H9 (cell line): ENCODE measurements at regions not wholly inside any gene's neighbourhood (a gene's known extent, or its start where the extent isn't known, plus 50 kb on each side); places are given as distances from the start of the nearest gene placed in this dataset.

Experiments used
- DNase-seq: peaks from one replicate; pipeline ENCODE4 v3.0.0-alpha.2; 2017
- H2AFZ ChIP-seq: one replicate; pipeline ENCODE4 v1.6.1; 2013; ENCODE audit warnings: mild to moderate bottlenecking, low read length, control low read depth, moderate library complexity
- H2AK5ac ChIP-seq: 2 replicates; pipeline ENCODE4 v1.6.1; 2013; ENCODE audit warnings: low read length, control low read depth, mixed read lengths; ENCODE audit not compliant: insufficient read length
- H2BK120ac ChIP-seq: one replicate; pipeline ENCODE4 v1.6.1; 2013; ENCODE audit warnings: low read depth, mild to moderate bottlenecking, low read length, control low read depth, inconsistent platforms; ENCODE audit not compliant: poor library complexity, severe bottlenecking
- H2BK12ac ChIP-seq: 2 replicates; pipeline ENCODE4 v1.6.1; 2013; ENCODE audit warnings: low read length, control low read depth, mixed read lengths, low read depth; ENCODE audit not compliant: insufficient read length
- H2BK15ac ChIP-seq: 2 replicates; pipeline ENCODE4 v1.6.1; 2013; ENCODE audit warnings: low read depth, low read length, control low read depth
- H2BK20ac ChIP-seq: one replicate; pipeline ENCODE4 v1.6.1; 2013; ENCODE audit warnings: low read depth, mild to moderate bottlenecking, low read length, control low read depth, inconsistent platforms; ENCODE audit not compliant: poor library complexity, severe bottlenecking
- H2BK5ac ChIP-seq: 2 replicates; pipeline ENCODE4 v1.6.1; 2013; ENCODE audit warnings: low read length, control low read depth, mixed read lengths; ENCODE audit not compliant: insufficient read length
- H3K14ac ChIP-seq: 2 replicates; pipeline ENCODE4 v1.6.1; 2013; ENCODE audit warnings: low read length, control low read depth; ENCODE audit not compliant: insufficient read depth
- H3K18ac ChIP-seq: 2 replicates; pipeline ENCODE4 v1.6.1; 2013; ENCODE audit warnings: low read depth, mild to moderate bottlenecking, mixed read lengths, low read length, control low read depth; ENCODE audit not compliant: insufficient read length
- H3K23ac ChIP-seq: 2 replicates; pipeline ENCODE4 v1.6.1; 2013; ENCODE audit warnings: low read length, control low read depth, mixed read lengths, low read depth; ENCODE audit not compliant: insufficient read length
- H3K23me2 ChIP-seq: 2 replicates; pipeline ENCODE4 v1.6.1; 2013; ENCODE audit warnings: low read depth, mild to moderate bottlenecking, mixed read lengths, low read length, control low read depth; ENCODE audit not compliant: insufficient read length, poor library complexity, severe bottlenecking
- H3K27ac ChIP-seq: 2 replicates; pipeline ENCODE4 v1.5.1; 2013; ENCODE audit warnings: low read length, control low read depth, mixed read lengths, low read depth; ENCODE audit not compliant: insufficient read length
- H3K27me3 ChIP-seq: 2 replicates; pipeline ENCODE4 v1.6.1; 2013; ENCODE audit warnings: low read length, control low read depth, inconsistent platforms; ENCODE audit not compliant: insufficient read depth
- H3K4ac ChIP-seq: 2 replicates; pipeline ENCODE4 v1.6.1; 2013; ENCODE audit warnings: low read depth, mild to moderate bottlenecking, control low read depth, inconsistent platforms, low read length, moderate library complexity
- H3K4me1 ChIP-seq: 2 replicates; pipeline ENCODE4 v1.6.1; 2013; ENCODE audit warnings: low read length, control low read depth, inconsistent platforms; ENCODE audit not compliant: insufficient read depth
- H3K4me2 ChIP-seq: 2 replicates; pipeline ENCODE4 v1.6.1; 2013; ENCODE audit warnings: low read length, control low read depth, mixed read lengths; ENCODE audit not compliant: insufficient read length, insufficient read depth
- H3K56ac ChIP-seq: 2 replicates; pipeline ENCODE4 v1.6.1; 2013; ENCODE audit warnings: low read depth, mild to moderate bottlenecking, mixed read lengths, low read length, control low read depth; ENCODE audit not compliant: insufficient read length
- H3K79me1 ChIP-seq: 2 replicates; pipeline ENCODE4 v1.6.1; 2013; ENCODE audit warnings: low read depth, mild to moderate bottlenecking, moderate library complexity, low read length, control low read depth, inconsistent platforms; ENCODE audit not compliant: insufficient read depth, poor library complexity, severe bottlenecking
- H3K79me2 ChIP-seq: 2 replicates; pipeline ENCODE4 v1.6.1; 2013; ENCODE audit warnings: low read length, control low read depth, inconsistent platforms; ENCODE audit not compliant: insufficient read depth
- H3K9ac ChIP-seq: 2 replicates; pipeline ENCODE4 v1.6.1; 2013; ENCODE audit warnings: low read length, control low read depth, mixed read lengths; ENCODE audit not compliant: insufficient read length; ENCODE audit errors: extremely low read depth
- H3K9me3 ChIP-seq: one replicate; pipeline ENCODE4 v1.6.1; 2013; ENCODE audit warnings: low read depth, low read length, inconsistent platforms; ENCODE audit not compliant: control insufficient read depth
- H3T11ph ChIP-seq: one replicate; pipeline ENCODE4 v1.6.1; 2013; ENCODE audit warnings: mild to moderate bottlenecking, low read length, control low read depth, inconsistent platforms
- H4K20me1 ChIP-seq: one replicate; pipeline ENCODE4 v1.6.1; 2013; ENCODE audit not compliant: control insufficient read depth, insufficient read length, insufficient read depth
- H4K5ac ChIP-seq: 2 replicates; pipeline ENCODE4 v1.6.1; 2013; ENCODE audit warnings: low read depth, mild to moderate bottlenecking, mixed read lengths, low read length, control low read depth; ENCODE audit not compliant: insufficient read length
- H4K8ac ChIP-seq: replicated peaks from 2 replicates; pipeline ENCODE4 v1.6.1; 2013; ENCODE audit warnings: low read length, control low read depth, mixed read lengths, low read depth; ENCODE audit not compliant: insufficient read length
- H4K91ac ChIP-seq: 2 replicates; pipeline ENCODE4 v1.6.1; 2013; ENCODE audit warnings: low read depth, mild to moderate bottlenecking, moderate library complexity, mixed read lengths, low read length, control low read depth; ENCODE audit not compliant: insufficient read length
- H3K27ac Mint-ChIP-seq, 3 experiments: 2 replicates in 2 of 3; 3 replicates in 1 of 3; pipeline ENCODE4 v1.8.0; 2020 to 2021; ENCODE audit warnings: mixed read lengths in 3 of 3, mild to moderate bottlenecking in 1 of 3, moderate library complexity in 1 of 3
- H3K27me3 Mint-ChIP-seq: 2 replicates; pipeline ENCODE4 v1.8.0; 2021; ENCODE audit warnings: low read depth, mild to moderate bottlenecking, moderate library complexity, mixed read lengths
- H3K36me3 Mint-ChIP-seq, 3 experiments: 2 replicates in 2 of 3; 3 replicates in 1 of 3; pipeline ENCODE4 v1.8.0; 2020 to 2021; ENCODE audit warnings: low read depth in 3 of 3, mixed read lengths in 3 of 3; ENCODE audit not compliant: insufficient read depth in 1 of 3
- H3K4me1 Mint-ChIP-seq, 2 experiments: 2 replicates each; pipeline ENCODE4 v1.8.0; 2020; ENCODE audit warnings: mixed read lengths in 2 of 2
- H3K4me3 Mint-ChIP-seq, 2 experiments: 2 replicates in 1 of 2; 3 replicates in 1 of 2; pipeline ENCODE4 v1.8.0; 2020 to 2021; ENCODE audit warnings: mild to moderate bottlenecking in 2 of 2, mixed read lengths in 2 of 2, moderate library complexity in 1 of 2
- H3K9me3 Mint-ChIP-seq, 2 experiments: 2 replicates in 1 of 2; 3 replicates in 1 of 2; pipeline ENCODE4 v1.8.0; 2020; ENCODE audit warnings: mild to moderate bottlenecking in 2 of 2, mixed read lengths in 2 of 2, moderate library complexity in 1 of 2
- CTCF ChIP-seq: fragments of 200-600 bp; sonication (generic); conservative IDR thresholded peaks from 3 replicates; pipeline ENCODE4 v1.8.0; 2021; ENCODE audit warnings: antibody characterized with exemption, mild to moderate bottlenecking
- WGBS: extraction: QIAGEN DNeasy Blood & Tissue Kit; methylation state at CpG from one replicate; pipeline ENCODE4 v1.1.7; 2013; ENCODE audit warnings: missing lambda C conversion rate, low lambda C conversion rate, mixed read lengths; ENCODE audit not compliant: insufficient read length; ENCODE audit errors: extremely low coverage; 5-methylcytosine and 5-hydroxymethylcytosine counted together

GRCh38 chr1:14438127-14438769, 160.2 kb upstream of the KAZN start:
- H3K23me2 ChIP-seq = no peaks in the 10 kb centered on the region
- no peak overlapping the region for H3K56ac ChIP-seq
- H2BK120ac ChIP-seq = no peak overlapping the region
- no peaks in the 10 kb centered on the region for H3K4me1 ChIP-seq
- peaks cover 1 to 3% of the 10 kb centered on the region in 2 experiments; a peak in 2 of 4 replicates for H3K4me1 Mint-ChIP-seq
- DNase-seq = no peak
- no peak overlapping the region for H3K9ac ChIP-seq
- no peak overlapping the region for H3K4me2 ChIP-seq
- no peaks in the 10 kb centered on the region for H3K9me3 ChIP-seq
- H3T11ph ChIP-seq = no peak overlapping the region
- no peak overlapping the region for H3K23ac ChIP-seq
- no peak overlapping the region for H2AK5ac ChIP-seq
- H3K18ac ChIP-seq = no peak overlapping the region
- H3K4me3 Mint-ChIP-seq = no peak overlapping the region
- no peak overlapping the region for H4K8ac ChIP-seq
- no peak for TF ChIP-seq CTCF
- H3K9me3 Mint-ChIP-seq = no peaks in the 10 kb centered on the region; a peak in 1 of 5 replicates
- no peak overlapping the region for H3K14ac ChIP-seq
- H3K27me3 Mint-ChIP-seq = peaks cover 9% of the 10 kb centered on the region
- H3K27me3 ChIP-seq = no peaks in the 10 kb centered on the region
- H2AFZ ChIP-seq = no peak overlapping the region
- no peak overlapping the region for H2BK12ac ChIP-seq
- H3K27ac ChIP-seq = no peak overlapping the region
- H4K5ac ChIP-seq = no peak overlapping the region
- no peaks in the 10 kb centered on the region for H4K20me1 ChIP-seq
- no peaks in the 10 kb centered on the region for H3K79me2 ChIP-seq
- no peak overlapping the region for H2BK15ac ChIP-seq
- H3K4ac ChIP-seq = no peak overlapping the region
- no peak overlapping the region for H2BK20ac ChIP-seq
- whole genome bisulfite sequencing = no CpG with 5 or more reads among the region's 6 CpGs
- no peak overlapping the region for H4K91ac ChIP-seq
- H3K36me3 Mint-ChIP-seq = no peaks in the 10 kb centered on the region
- no peaks in the 10 kb centered on the region for H3K79me1 ChIP-seq
- no peak overlapping the region for H3K27ac Mint-ChIP-seq
- H2BK5ac ChIP-seq = no peak overlapping the region
